ENCODE measurements at regions not wholly inside any gene's neighbourhood (a gene's known extent, or its start where the extent isn't known, plus 50 kb on each side); places are given as distances from the start of the nearest gene placed in this dataset.
"Not testable (repeated sequence)": the region's sequence is repeated elsewhere in the genome, so short reads cannot be mapped to it uniquely, and the experiment has no call there.

DNA sequence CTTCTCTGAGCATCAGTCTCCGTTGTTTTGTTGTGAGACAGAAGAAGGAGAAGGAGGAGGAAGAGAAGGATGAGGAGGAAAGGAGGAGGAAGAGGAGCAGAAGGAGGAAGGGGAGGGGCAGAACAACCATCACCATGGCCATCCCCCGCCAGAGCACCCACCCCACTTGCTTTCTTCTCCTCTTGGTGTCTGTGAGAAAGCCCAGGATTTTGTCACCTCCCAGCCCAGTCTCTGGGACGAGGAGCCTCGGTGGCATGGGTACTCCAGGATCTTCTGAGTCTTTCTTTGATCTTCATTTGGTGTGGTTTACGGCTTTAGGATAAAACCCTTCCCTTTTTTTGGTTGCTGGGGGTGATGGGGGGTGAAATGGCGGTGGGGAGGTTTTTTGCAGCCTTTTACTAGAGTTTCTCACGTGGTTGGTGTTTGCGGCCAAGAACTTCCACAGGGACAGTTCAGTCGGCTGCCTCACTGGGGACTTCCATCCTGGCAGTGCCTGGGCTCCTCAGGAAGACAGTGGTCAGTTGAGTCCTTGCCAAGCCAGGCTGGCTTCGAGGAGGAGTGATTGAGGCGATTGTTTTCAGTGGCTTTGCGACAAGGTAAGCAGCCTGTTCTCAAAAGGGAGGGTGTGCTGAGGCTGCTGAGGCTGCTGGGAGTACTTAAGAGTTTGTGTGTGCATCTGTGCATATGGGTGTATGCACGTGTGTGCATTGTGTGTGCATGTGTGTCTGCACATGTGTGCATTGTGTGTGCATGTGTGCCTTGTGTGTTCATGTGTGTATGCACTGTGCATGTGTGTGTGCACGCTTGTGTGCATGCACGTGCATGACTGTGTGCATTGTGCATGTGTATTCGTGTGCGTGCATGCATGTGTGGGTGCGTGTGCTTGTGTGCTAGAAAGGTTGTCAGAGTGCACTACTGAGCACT lies 567.5 kb downstream of the TBC1D22A start:
- DNase-seq (ENCODE audit: low read depth, low spot score) = no peak

DNA sequence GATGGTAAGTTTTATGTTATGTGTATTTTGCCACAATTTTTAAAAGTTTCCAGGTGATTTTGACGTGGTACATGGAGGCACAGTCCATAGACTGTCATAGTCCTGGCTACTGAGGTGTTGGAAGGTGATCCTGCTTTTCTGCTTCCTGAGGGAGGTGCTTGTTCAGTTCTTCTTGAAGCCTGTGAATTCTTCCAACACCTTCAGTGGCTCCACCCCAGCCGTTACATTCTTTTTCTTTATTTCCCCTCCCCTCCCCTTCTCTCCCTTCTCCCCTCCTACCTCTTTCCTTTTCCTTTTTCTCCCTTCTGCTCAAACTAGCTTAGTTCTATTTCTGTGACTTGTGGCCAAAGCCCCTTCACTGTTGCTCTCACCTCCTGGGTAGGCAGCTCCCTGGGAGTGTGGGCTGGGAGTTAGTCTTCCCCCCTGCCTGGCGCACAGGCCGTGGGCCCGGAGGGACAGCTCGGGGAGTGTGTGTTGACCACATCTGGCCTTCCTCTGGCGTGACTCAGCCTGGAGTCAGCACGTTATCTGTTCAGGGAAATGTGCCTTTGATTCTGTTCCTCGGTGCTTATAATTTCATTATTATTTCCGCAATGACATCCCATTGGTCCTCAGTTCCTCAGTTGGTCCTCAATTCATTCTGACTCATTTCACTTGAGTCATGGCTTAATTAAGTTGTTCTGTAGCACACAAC lies 566.2 kb downstream of the TBC1D22A start:
- DNase-seq (ENCODE audit: low read depth, low spot score) = no peak

DNA sequence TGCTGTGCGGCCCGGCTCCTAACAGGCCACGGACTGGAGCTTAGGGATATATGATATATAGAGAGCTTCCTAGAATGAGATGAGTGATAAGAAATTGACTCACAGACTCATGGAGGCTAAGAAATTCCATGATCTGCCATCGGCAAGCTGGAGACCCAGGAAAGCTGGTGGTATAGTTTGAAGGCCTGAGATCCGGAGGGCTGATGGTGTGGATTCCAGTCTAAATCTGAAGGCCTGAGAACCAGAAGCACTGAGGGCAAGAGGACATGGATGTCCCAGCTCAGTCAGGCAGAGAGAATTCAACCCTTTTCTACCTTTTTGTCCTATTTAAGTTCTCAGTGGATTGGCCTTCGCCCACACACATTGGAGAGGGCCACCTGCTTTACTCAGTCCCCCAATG lies 564.8 kb downstream of the TBC1D22A start:
- DNase-seq (ENCODE audit: low read depth, low spot score) = no peak

DNA sequence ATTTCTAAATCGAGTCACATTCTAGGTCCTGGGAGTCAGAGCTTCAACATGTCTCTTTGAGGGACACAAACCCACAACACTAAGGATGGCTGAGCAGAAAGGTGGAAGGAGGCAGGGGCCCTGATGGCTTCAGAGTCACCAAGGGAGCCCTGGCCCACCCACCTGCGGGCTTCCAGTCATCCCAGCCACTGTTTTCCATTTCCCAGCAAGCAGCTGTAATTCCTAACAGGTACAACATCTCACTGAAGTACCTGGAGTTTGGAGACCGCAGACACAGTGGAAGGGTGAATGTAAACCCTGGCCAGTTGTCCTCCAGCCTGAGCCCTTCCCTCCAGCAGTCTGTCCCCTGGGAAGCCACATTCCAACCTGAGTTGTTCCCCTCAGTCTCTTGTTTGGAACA lies 562.8 kb downstream of the TBC1D22A start:
- no peak for DNase-seq (ENCODE audit: low read depth, low spot score)

DNA sequence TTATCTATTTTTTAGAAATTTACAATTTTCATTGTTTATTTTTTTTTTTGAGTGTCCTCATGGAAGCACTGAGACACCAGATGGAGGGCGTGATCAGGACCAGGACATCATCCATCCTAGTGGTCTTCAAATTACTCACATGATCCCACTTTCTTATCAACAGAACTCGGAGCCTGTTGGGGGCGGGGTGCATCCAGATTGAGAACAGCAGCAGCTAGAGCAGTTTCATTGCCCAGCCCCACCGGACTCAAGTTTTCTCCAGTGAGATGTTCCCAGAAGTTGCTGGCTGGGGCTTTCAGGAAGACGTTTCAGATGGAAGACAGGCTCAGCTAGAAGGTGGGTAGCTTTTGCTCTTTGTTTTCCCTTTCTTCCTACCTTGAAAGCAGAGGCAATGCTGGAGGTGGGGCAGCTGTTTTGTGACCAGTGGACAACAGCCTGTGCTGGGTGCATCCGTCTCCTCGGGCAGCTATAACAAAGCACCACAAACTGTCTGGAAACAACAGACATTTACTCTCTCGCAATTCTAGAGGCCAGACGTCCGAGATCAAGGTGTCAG lies 562.1 kb downstream of the TBC1D22A start:
- DNase-seq (ENCODE audit: low read depth, low spot score) = no peak

DNA sequence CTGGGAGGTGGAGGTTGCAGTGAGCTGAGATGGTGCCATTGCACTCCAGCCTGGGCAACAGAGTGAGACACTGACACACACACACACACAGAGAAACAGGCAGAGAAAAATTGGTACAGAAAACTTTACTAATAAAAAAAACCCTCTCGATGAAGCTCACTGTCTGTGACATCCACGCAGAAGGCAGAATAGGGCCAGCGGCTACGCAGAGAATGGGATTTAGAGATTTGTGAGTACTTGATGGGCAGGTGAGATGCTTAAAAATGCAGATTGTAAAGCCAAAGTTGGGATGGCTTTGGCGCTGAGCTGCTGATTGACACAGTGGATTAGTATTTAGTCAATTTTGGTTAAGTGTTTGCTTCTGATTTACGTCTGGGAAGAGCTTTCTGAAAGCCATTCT lies 561.1 kb downstream of the TBC1D22A start:
- DNase-seq (ENCODE audit: low read depth, low spot score) = no peak

DNA sequence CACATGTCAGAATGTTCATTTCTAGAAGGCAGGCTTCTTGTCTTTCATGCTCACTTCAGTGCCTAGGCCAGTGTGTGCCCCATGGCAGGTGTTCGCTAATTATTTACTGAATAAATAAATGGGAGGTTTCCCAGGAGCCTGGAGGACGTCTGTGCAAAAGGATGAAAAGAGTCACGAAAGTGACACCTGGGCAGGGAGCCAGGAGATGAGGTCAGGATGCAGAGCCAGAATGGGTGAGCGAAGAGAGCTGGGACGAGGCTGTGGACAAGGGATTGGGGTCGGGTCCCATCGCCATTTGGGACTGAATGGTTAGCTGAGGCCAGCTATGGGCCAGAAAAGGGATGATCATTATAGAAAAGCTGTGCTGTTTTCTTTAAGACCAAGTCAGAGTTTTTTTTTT lies 560.4 kb downstream of the TBC1D22A start:
- no peak for DNase-seq (ENCODE audit: low read depth, low spot score)

DNA sequence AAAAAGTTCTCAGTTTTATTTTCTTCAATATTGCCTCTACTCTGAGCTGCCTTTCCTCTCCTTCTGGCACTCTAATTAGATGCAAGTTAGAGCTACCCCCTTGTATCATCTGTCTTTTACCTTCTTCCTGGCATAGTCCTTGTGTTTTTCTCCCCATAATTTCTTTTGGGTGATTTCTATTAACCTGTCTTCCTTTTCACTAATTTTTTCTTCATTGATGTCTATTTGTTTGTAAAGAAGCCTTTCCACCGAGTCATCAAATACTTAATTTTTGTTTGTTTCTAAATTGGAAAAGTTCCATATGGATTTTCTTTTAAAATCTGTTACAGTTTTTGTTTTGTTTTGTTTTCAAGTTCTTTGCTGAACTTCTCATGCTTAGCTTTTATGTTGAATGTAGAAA lies 558.1 kb downstream of the TBC1D22A start:
- DNase-seq (ENCODE audit: low read depth, low spot score) = no peak

DNA sequence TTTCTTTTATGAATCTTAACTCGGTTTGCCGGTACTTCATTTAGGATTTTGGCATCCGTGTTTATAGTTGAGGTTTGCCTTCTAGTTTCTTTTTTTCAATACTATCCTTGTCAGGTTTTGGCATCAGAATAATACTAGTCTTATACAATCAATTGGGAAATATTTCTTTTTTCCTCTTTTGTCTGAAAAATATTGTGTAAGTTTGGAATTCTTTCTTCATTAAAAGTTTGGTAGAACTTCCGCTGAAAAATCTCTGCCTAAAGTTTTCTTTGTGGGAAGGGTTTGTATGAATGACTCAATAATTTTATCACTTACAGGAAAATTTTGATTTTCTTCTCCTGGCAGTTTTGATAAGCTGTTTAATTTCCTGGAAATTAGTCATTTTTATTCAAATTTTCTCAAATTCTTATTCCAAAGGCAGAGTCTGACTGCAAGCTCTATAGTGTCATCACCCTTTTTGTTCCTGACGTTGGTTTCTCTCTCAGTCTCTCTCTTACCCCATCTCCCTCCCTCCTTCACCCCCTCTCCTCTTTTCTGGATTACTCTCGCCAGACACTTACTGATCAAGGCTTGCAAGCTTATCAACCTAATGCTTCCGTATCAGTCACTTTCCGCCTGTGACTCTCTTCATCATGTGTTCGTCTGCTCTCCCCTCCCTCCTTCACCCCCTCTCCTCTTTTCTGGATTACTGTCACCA lies 555.7 kb downstream of the TBC1D22A start:
- no peak for DNase-seq (ENCODE audit: low read depth, low spot score)

DNA sequence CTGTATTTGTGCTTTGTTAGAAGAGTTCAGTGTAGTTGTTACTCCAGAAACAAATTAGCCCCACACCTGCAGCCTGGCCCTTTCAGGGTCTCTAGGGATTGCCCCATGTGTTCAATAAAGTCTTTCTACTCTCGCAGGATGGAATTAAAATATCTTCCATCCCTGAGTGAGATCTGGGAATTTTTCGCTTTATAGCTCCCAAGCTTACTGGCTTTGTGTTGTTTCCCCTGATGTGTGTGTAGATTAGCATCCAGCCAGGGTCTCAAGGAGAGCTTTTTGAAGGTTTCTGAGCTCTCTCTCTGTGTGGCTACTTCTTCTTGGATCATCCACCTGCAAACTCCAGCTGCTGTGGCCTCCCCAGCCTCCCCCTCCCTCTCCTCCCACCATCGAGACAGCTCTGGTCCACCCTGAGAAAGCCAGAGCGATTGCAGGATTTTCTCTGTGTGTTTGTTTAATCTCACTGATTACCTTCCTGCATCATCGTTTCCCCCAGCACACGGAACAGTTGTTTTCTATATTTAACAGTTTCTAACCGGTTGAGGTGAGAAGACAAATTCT lies 553.5 kb downstream of the TBC1D22A start:
- no peak for DNase-seq (ENCODE audit: low read depth, low spot score)

DNA sequence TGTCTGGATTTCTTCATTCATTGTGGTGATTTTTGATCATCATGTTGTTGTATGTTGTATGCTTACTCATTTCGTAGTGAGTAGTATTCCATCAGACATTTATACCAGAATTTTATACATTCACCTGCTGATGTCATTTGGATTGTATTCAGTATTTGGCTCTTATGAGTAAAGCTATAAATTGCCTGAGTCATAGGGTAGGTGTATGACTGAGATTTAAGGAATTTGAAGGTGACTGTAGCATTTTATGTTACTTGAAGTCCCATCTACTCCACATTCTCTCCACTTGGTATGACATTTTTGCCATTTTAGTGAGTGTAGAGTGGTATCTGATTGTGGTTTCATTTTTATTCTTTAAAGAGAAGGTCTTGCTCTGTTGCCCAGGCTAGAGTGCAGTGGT lies 548.2 kb downstream of the TBC1D22A start:
- no peak for DNase-seq (ENCODE audit: low read depth, low spot score)

DNA sequence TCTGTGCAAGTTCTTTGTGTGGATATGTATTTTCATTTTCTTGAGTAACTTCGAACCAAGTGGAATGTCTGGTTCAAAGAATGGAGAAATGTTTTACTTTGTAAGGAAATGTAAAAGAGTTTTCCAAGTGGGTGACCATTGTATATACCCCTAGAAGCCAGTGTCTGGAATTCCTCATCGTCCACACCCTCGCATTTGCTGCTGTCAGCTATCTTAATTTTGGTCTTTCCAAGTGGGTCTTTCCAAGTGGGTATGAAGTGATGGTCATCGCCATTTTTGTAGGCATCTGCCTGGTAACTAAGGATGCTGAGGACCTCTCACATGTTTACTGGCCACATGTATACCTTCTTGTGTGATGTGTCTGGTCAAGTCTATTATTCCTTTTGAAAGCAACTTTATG lies 547.5 kb downstream of the TBC1D22A start:
- DNase-seq (ENCODE audit: low read depth, low spot score) = no peak

DNA sequence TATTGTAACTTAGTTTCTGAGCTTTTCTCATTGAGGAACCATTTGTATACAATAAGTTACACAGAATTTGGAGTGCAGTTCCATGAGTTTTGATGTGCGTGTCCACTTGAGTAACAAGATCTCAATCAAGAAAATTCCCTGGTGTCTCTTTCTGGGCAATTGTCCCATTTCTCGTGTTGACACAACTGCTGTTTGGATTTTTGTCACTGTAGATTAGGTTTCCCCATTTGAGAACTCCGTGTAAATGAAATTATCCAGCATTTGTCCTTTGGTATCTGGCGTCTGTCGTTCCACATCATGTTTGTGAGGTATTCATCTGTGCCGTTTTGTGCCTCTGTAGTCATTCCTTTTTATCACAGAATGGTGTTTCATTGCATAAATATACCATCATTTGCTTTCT lies 547.0 kb downstream of the TBC1D22A start:
- DNase-seq (ENCODE audit: low read depth, low spot score) = no peak

DNA sequence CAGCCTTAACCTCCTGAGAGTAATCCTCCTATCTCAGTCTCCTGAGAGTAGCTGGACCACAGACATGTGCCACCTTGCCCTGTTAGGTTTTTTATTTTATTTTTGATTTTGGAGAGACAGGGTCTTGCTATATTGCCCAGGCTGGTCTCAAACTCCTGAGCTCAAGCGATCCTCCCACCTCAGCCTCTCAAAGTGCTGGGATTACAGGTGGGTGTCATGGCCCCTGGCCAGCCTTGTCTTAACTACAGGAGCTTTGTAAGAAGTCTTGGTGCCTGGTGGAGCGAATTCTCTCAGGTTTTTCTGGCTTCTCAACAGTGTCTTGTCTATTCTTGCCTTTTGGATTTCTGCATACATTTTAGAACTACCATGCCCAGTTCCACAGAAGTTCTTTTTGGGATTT lies 546.4 kb downstream of the TBC1D22A start:
- DNase-seq (ENCODE audit: low read depth, low spot score) = no peak

DNA sequence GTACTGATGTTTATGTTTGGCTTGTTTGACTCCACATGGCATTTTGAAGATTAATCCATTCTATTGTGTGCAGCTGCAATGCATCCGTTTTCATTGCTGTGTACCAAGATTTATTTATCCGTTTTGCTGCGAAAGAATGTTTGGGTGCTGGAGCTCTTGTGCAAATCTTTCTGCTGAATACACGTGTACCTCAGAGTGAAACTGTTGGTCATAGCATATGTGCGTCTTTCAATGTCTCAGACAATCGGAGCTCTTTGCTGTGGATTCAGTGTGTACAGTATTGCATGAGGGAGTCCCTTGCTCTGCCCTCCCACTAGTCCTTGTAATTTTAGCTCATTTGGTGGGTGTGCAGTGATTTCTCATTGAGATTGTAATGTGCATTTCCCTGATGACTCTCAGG lies 545.4 kb downstream of the TBC1D22A start:
- DNase-seq (ENCODE audit: low read depth, low spot score) = no peak

DNA sequence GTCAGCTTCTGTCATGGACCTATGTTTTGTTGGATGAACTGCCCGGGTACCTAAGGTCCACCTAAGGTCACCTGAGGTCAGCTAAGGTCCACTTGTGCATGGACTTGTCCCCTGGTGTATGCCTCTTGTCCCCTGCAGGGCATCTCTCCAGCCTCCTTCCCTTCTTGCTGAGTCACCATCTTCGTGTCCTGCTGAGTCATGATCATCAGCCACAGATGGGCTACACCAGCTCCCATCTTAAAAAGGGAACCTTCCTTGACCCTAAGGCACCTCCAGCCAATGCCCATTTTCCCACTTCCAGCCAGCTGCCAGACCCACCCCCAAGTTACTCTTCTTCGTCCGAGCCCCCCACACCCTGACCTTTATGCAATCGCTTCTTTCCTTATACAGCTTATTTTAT lies 544.9 kb downstream of the TBC1D22A start:
- DNase-seq (ENCODE audit: low read depth, low spot score) = no peak

DNA sequence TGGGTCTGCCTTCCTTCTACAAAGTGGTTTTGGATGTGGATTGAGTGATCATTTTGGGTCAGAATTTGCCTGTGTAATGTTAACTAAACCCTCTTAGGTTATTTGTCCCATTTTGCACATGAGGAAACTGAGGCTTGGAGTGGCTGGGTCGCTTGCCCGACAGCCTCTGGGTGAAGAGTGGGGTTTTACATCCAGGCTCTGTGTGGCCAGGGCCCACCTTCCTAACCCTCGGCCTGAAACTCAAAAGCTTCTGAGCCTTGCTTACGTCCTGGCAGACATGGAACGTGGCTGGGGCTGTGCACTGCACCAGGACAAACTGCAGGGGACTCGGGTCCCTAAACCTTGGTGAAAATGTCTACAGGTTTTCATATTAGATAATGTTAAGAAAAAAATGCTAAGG lies 542.4 kb downstream of the TBC1D22A start:
- DNase-seq (ENCODE audit: low read depth, low spot score) = no peak

DNA sequence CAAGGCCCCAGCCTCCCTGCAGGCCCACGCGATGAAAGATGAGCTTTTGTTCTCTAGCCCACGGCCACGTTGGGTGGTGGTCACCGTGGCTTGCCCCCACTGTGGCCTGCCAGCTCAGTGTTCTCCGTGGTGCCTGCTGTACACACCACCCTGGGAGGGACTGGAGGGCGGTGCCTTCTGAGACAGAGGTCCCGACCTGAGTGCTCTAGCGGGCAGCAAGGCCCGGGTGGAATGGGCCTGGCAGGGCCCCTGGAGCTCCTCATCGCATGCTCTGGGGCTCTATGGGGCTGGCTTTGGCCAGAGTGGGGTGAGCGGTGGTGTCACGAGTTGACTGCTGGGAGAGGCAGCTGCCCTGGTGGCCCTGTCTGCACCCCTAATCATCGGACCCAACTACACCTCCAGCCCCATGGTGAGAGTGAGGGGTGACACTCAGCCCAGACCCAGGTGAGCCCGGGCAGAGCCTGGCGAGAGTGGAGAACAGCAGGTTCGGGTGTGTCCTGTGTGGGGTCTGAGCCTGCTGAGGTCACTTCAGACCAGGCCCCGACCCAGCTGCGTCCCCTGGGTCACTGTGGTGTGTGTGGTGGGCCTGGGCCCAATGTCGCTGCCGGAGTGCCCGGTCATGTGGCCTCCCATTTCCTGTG lies 541.9 kb downstream of the TBC1D22A start:
- no peak for DNase-seq (ENCODE audit: low read depth, low spot score)

DNA sequence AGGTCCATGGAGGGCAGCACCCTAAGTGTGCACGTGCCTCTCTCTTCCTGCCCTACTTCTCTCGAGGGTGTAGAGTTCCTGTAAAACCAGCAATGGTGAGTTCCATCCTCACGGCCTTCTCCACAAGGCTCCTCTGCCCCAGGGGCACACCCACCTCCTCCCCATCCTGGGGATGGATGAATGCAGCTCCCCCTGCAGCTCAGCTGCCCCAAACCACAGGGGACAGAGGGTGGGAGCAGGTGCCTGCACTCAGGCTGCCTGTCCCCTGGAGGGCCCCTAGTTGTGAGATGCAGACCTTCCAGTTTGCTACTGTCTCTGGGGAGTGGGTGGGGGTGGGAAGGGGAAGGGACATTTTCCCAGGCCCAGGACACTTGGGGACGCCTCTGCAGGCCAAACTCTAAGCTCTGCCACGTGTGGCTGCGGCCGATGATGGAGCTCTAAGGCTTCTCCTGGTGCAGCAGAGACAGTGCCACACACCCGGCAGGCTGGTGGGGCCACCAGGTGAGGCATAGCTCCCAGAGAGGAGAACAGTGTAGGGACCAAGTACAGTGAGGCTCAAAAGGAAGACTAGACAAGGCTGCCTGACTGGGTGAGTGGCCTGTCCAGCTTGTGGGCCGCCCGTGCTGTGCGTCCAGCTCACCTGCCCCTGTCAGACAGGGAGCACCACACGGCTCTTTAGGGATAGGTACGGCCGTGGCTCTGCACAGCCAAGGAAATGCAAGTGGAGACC lies 540.9 kb downstream of the TBC1D22A start:
- no peak for DNase-seq (ENCODE audit: low read depth, low spot score)

DNA sequence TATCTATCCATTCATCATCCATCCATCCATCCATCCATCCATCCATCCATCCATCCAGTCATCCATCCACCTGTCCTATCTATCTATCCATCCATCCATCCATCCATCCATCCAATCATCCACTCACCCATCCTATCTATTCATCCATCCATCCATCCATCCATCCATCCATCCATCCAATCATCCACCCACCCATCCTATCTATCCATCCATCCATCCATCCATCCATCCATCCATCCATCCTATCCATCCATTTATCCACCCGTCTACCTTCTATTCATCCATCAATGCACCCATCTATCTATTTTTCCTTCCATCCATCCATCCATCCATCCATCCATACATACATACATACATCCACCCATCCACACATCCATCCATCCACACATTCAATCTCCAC lies 540.1 kb downstream of the TBC1D22A start:
- DNase-seq (ENCODE audit: low read depth, low spot score) = not testable (repeated sequence)
